Suprapubic skin (tissue), 4 donors: ENCODE measurements at regions not wholly inside any gene's neighbourhood (a gene's known extent, or its start where the extent isn't known, plus 50 kb on each side); places are given as distances from the start of the nearest gene placed in this dataset.

Source experiments
- DNase-seq, 2 donors: peaks; one replicate each; pipeline ENCODE4 v3.0.0-alpha.2; 2019; ENCODE audit warnings: low spot score in 2 of 2
- H3K27ac ChIP-seq: fragments of 200-600 bp; sonication (generic); one replicate; pipeline ENCODE4 v1.5.1; 2019
- H3K27me3 ChIP-seq: fragments of 200-600 bp; sonication (generic); one replicate; pipeline ENCODE4 v1.5.1; 2019
- H3K36me3 ChIP-seq: fragments of 200-600 bp; sonication (generic); one replicate; pipeline ENCODE4 v1.5.1; 2019
- H3K4me1 ChIP-seq: fragments of 200-600 bp; sonication (generic); one replicate; pipeline ENCODE4 v1.5.1; 2019
- H3K4me3 ChIP-seq: fragments of 200-600 bp; sonication (generic); one replicate; pipeline ENCODE4 v1.5.1; 2019; ENCODE audit warnings: mild to moderate bottlenecking
- H3K9me3 ChIP-seq: fragments of 200-600 bp; sonication (generic); one replicate; pipeline ENCODE4 v1.5.1; 2019
- EP300 ChIP-seq: sonication (generic); formaldehyde crosslinking; IDR thresholded peaks from one replicate; pipeline ENCODE4 v1.6.1; 2017; ENCODE audit warnings: antibody characterized with exemption
- POLR2A ChIP-seq, 2 donors: fragments of 450-650 bp; IDR thresholded peaks; one replicate each; pipeline ENCODE4 v1.6.1; 2017; ENCODE audit warnings: antibody characterized with exemption in 2 of 2, mild to moderate bottlenecking in 2 of 2, moderate library complexity in 2 of 2
- POLR2AphosphoS5 ChIP-seq, 3 donors: sonication (generic); formaldehyde crosslinking; IDR thresholded peaks; one replicate each; pipeline ENCODE4 v1.6.1; 2017; ENCODE audit warnings: antibody characterized with exemption in 3 of 3
- whole genome bisulfite sequencing: methylation state at CpG from one replicate; pipeline ENCODE4 v1.1.5; 2018; 5-methylcytosine and 5-hydroxymethylcytosine counted together
- TF ChIP-seq, protein P1 (sequence below), 2 donors: fragments of 200-600 bp in 1 of 2; fragments of 450-650 bp in 1 of 2; sonication (generic) in 1 of 2; IDR thresholded peaks; one replicate each; pipeline ENCODE4 v1.5.1; 2016 to 2019; ENCODE audit warnings: antibody characterized with exemption in 2 of 2, mild to moderate bottlenecking in 1 of 2, moderate library complexity in 1 of 2

DNA sequence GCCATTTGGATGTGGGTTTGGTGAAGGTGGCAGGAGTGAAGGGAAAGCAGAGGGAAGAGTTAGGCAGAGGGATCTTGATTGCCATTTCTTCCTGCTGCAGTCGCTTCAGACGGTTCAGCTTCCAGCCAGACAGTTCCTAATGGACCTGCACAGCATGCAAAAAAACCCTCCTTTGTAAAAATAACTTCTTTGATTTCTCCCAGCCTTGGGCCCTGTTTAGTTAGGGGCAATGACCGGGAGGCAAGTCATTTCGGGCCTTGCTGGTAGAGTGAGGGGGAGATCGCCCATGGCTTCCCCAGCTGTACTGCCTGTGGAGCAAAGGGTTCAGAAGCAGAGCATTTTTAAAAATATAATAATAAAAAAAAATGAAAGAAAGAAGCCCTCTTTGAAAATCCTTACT lies 67.2 kb upstream of the TLE1 start:
- Histone ChIP-seq H3K9me3 (no peaks in the 10 kb centered on the region), H3K36me3 (no peaks in the 10 kb centered on the region), H3K4me1 (no peaks in the 10 kb centered on the region), H3K4me3 (no peak overlapping the region), H3K27ac (no peak overlapping the region), H3K27me3 (no peaks in the 10 kb centered on the region)
- WGBS, result 94% methylated on average over 5 of the region's 5 CpGs
- TF ChIP-seq POLR2AphosphoS5 (IDR thresholded peaks at IDR 0.05), result no peak
- TF ChIP-seq, protein P1, sequence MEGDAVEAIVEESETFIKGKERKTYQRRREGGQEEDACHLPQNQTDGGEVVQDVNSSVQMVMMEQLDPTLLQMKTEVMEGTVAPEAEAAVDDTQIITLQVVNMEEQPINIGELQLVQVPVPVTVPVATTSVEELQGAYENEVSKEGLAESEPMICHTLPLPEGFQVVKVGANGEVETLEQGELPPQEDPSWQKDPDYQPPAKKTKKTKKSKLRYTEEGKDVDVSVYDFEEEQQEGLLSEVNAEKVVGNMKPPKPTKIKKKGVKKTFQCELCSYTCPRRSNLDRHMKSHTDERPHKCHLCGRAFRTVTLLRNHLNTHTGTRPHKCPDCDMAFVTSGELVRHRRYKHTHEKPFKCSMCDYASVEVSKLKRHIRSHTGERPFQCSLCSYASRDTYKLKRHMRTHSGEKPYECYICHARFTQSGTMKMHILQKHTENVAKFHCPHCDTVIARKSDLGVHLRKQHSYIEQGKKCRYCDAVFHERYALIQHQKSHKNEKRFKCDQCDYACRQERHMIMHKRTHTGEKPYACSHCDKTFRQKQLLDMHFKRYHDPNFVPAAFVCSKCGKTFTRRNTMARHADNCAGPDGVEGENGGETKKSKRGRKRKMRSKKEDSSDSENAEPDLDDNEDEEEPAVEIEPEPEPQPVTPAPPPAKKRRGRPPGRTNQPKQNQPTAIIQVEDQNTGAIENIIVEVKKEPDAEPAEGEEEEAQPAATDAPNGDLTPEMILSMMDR (IDR thresholded peaks at IDR 0.05), result no peak
- no peak for TF ChIP-seq POLR2A (IDR thresholded peaks at IDR 0.05)
- TF ChIP-seq EP300, result no peak
- DNase-seq, result no peak

DNA sequence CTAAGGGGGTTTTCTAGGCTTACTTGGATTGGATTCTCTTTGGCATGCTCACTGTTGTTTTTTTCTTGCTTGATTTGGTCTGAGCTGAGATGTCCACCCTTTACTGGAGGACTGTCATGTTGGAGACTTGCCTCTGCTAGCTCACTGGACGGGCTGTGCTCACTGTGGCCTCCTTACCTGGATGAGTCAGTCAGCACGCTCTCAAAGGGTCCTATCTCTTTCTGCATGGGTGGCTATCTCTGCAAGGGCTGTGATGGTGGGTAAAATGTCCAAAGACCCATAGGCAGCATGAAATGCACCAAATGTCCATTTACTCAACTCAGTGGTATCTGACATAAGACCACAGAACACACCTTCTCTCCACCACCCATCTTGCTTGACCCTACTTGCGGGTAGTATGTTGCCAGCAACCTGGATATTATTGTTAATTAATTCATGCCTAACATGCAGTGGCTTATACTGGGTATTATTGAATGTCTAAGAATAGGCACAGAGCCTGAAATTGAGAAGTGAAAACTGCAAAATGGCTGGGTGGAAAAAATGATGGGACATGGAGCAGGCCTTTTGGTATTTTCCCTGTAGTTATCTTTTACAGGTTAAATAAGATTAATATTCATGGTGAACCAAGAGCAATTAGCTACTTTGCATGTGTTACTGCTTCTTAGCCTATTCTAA lies 68.9 kb upstream of the TLE1 start:
- no peak for DNase-seq
- 82% methylated on average over 3 of the region's 3 CpGs for WGBS
- Histone ChIP-seq H3K27ac (no peak overlapping the region), H3K36me3 (no peaks in the 10 kb centered on the region), H3K9me3 (no peaks in the 10 kb centered on the region), H3K4me1 (no peaks in the 10 kb centered on the region), H3K27me3 (no peaks in the 10 kb centered on the region), H3K4me3 (no peak overlapping the region)
- TF ChIP-seq EP300, result no peak
- no peak for TF ChIP-seq POLR2A (IDR thresholded peaks at IDR 0.05)
- TF ChIP-seq, protein P1 (IDR thresholded peaks at IDR 0.05), result no peak
- no peak for TF ChIP-seq POLR2AphosphoS5 (IDR thresholded peaks at IDR 0.05)

DNA sequence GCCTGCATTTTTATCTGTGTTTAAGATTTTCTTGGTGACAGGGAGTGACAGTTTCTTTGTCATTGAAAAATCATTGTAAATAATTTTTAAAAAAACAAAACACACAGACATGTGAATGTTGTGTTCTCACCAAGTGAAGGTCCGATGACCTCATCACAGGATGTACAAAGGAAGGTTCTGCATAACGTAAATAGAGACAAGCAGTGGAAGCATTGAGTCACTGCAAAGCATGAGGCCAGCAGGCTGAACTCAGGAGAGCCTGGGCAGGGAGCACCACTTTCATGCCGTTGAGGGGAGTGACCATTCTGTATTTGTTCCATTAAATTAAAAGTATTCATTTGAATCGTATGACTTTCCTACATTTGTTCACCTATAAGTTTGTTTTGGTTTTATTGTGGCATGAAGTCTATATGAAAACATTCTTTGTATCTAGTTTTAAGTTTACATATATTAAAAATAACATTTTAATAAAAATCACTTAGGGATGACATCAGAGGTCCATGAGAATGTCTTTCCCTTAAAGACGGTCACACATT lies 70.4 kb upstream of the TLE1 start:
- Histone ChIP-seq H3K27me3 (no peaks in the 10 kb centered on the region), H3K36me3 (no peaks in the 10 kb centered on the region), H3K27ac (no peak overlapping the region), H3K4me3 (no peak overlapping the region), H3K4me1 (no peaks in the 10 kb centered on the region), H3K9me3 (no peaks in the 10 kb centered on the region)
- 78% methylated on average over 5 of the region's 5 CpGs for WGBS
- no peak for DNase-seq
- TF ChIP-seq, protein P1 (IDR thresholded peaks at IDR 0.05), result no peak
- TF ChIP-seq POLR2AphosphoS5 (IDR thresholded peaks at IDR 0.05), result no peak
- no peak for TF ChIP-seq POLR2A (IDR thresholded peaks at IDR 0.05)
- TF ChIP-seq EP300, result no peak

DNA sequence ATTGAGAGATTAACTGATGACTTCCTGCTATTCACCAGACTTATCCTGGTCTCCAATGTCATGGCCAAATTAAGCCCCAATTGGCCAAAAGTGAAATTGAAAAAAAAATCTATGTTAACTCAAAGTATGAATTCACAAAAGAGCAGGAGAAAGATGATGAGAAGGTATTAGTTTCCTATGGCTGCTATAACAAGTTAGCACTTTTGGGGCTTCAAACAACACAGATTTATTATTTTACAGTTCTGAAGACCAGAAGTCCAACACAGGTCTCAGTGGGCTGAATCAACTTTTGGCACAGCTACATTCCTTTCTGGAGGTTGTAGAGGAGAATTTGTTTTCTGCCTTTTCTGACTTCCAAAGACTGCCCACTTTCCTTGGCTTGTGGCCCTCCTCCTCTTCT lies 78.6 kb upstream of the TLE1 start:
- H3K27ac ChIP-seq, result no peak overlapping the region
- no peak for DNase-seq
- no peaks in the 10 kb centered on the region for H3K4me1 ChIP-seq
- no peak overlapping the region for H3K4me3 ChIP-seq
- H3K36me3 ChIP-seq, result no peaks in the 10 kb centered on the region
- no peaks in the 10 kb centered on the region for H3K27me3 ChIP-seq
- TF ChIP-seq POLR2A (IDR thresholded peaks at IDR 0.05), result no peak
- TF ChIP-seq, protein P1 (IDR thresholded peaks at IDR 0.05), result no peak
- TF ChIP-seq POLR2AphosphoS5 (IDR thresholded peaks at IDR 0.05), result no peak
- no peak for TF ChIP-seq EP300
- H3K9me3 ChIP-seq, result no peaks in the 10 kb centered on the region

DNA sequence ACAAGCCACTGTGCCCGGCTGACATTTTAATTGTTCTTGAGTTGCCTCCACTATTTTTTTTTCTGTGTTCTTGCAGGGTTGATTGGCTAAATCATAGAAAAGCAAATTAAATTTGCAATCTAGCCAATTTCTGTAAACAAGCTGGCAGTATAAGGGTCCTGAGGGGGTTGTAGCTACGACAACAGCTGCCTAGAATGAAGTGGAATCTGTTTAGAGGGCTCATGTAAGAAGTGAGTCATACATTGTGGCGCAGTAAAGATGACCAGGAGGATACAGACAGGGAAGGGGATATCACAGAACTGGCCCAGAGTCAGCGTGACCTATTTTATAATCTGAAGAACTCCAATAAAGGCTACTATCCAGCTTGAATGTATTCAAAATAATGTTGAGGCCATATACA lies 82.2 kb upstream of the TLE1 start:
- no peak overlapping the region for H3K4me3 ChIP-seq
- H3K27me3 ChIP-seq, result no peaks in the 10 kb centered on the region
- WGBS, result 72% methylated on average over 4 of the region's 4 CpGs
- TF ChIP-seq, protein P1 (IDR thresholded peaks at IDR 0.05), result no peak
- TF ChIP-seq POLR2A (IDR thresholded peaks at IDR 0.05) (no peak), POLR2AphosphoS5 (IDR thresholded peaks at IDR 0.05) (no peak)
- H3K4me1 ChIP-seq, result no peaks in the 10 kb centered on the region
- H3K9me3 ChIP-seq, result no peaks in the 10 kb centered on the region
- H3K27ac ChIP-seq, result no peak overlapping the region
- no peaks in the 10 kb centered on the region for H3K36me3 ChIP-seq
- no peak for DNase-seq
